Uterus (tissue), 2 donors: ENCODE measurements at regions not wholly inside any gene's neighbourhood (a gene's known extent, or its start where the extent isn't known, plus 50 kb on each side); places are given as distances from the start of the nearest gene placed in this dataset.

ENCODE experiments used
- CTCF ChIP-seq, 4 experiments: fragments of 200-600 bp in 2 of 4; fragments of 450-650 bp in 2 of 4; sonication (generic) in 2 of 4; IDR thresholded peaks; one replicate each; pipeline ENCODE4 v1.5.1; 2016 to 2019; ENCODE audit warnings: antibody characterized with exemption in 4 of 4, mild to moderate bottlenecking in 2 of 4, moderate library complexity in 1 of 4
- POLR2A ChIP-seq, 2 donors: fragments of 450-650 bp; IDR thresholded peaks; one replicate each; pipeline ENCODE4 v1.6.1; 2016; ENCODE audit warnings: antibody characterized with exemption in 2 of 2, mild to moderate bottlenecking in 1 of 2, moderate library complexity in 1 of 2

GRCh38 chr16:55120408-55120807, 189.7 kb downstream of the IRX5 start:
- no peak for TF ChIP-seq CTCF (IDR thresholded peaks at IDR 0.05)
- no peak for TF ChIP-seq POLR2A (IDR thresholded peaks at IDR 0.05)
